A673 (cell line): ENCODE measurements at regions not wholly inside any gene's neighbourhood (a gene's known extent, or its start where the extent isn't known, plus 50 kb on each side); places are given as distances from the start of the nearest gene placed in this dataset.

Source experiments
- EZH2 ChIP-seq: fragments of 200-600 bp; sonication (generic); IDR thresholded peaks from 2 replicates; pipeline ENCODE4 v1.6.1; 2017; ENCODE audit warnings: borderline replicate concordance, low read depth, mild to moderate bottlenecking, mixed read lengths, antibody characterized with exemption, low read length; ENCODE audit not compliant: poor library complexity, severe bottlenecking
- TF ChIP-seq, protein P1 (sequence below): fragments of 300-800, 200-600 bp; sonication (generic); conservative IDR thresholded peaks from 2 replicates; pipeline ENCODE4 v1.5.1; 2017; ENCODE audit warnings: low read depth, mild to moderate bottlenecking, antibody characterized with exemption, low read length, moderate library complexity, mixed read lengths

DNA sequence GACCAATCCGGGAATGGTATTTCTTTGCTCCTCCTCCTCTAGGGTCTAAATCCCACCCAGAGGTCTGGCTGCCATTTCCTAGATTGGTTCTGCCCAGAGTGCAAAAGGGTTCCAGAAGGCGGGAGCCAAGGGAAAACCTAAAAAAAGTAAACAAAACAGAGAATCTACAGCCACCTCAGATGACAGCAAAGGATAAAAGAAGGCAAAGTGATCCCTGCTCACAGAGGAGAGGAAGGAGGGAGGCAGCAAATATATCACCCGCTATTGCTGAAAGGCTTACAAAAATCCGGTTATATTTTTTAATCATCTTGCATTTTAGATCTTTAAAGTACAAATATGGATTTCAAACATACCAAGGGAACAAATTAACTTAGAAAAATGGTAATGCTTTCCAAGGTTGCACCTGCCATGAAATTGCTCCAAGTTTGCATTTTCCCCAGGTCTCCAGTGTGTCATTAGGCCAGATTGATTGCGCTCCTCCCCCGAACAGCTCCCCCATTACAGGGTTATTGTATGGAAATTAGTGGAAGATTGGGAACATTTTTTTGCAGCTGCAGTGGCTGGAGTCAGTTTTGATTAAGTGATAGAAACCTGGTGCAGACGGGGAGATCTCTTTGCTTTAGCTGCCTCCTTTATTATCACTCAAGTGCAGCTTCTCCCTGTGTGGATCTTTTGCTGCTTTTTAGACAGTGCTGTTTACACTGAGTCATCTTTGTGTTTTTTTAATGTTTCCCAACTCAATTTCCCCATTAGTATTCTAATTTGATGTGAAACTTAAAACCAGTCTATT is 280.5 kb upstream of the CAMK1G start:
- TF ChIP-seq EZH2 = peak; percentile 31
- TF ChIP-seq, protein P1, sequence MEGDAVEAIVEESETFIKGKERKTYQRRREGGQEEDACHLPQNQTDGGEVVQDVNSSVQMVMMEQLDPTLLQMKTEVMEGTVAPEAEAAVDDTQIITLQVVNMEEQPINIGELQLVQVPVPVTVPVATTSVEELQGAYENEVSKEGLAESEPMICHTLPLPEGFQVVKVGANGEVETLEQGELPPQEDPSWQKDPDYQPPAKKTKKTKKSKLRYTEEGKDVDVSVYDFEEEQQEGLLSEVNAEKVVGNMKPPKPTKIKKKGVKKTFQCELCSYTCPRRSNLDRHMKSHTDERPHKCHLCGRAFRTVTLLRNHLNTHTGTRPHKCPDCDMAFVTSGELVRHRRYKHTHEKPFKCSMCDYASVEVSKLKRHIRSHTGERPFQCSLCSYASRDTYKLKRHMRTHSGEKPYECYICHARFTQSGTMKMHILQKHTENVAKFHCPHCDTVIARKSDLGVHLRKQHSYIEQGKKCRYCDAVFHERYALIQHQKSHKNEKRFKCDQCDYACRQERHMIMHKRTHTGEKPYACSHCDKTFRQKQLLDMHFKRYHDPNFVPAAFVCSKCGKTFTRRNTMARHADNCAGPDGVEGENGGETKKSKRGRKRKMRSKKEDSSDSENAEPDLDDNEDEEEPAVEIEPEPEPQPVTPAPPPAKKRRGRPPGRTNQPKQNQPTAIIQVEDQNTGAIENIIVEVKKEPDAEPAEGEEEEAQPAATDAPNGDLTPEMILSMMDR = no peak
